ENCODE measurements at regions not wholly inside any gene's neighbourhood (a gene's known extent, or its start where the extent isn't known, plus 50 kb on each side); places are given as distances from the start of the nearest gene placed in this dataset.

GRCh38 chr15:23924686-23925085 lies 237.6 kb upstream of the NDN start:
- TF ChIP-seq CTCF (conservative IDR thresholded peaks at IDR 0.05; ENCODE audit: low read depth, low read length) (no peak), EZH2phosphoT487 (IDR thresholded peaks at IDR 0.05; ENCODE audit: borderline replicate concordance, low read length) (no peak), EZH2 (IDR thresholded peaks at IDR 0.05; ENCODE audit: low read length, unreplicated experiment) (no peak)
